Tibial artery (tissue), 4 donors: ENCODE measurements at regions not wholly inside any gene's neighbourhood (a gene's known extent, or its start where the extent isn't known, plus 50 kb on each side); places are given as distances from the start of the nearest gene placed in this dataset.

Experiments used
- DNase-seq, 2 donors: peaks; one replicate each; pipeline ENCODE4 v3.0.0-alpha.2; 2019
- H3K27ac ChIP-seq, 2 donors: fragments of 200-600 bp; sonication (generic) in 1 of 2; 1 replicate in 1 of 2; 2 replicates in 1 of 2; pipeline ENCODE4 v1.5.1; 2018 to 2019; ENCODE audit warnings: mild to moderate bottlenecking in 1 of 2
- H3K27me3 ChIP-seq, 2 donors: fragments of 200-600 bp; sonication (generic) in 1 of 2; one replicate each; pipeline versions ENCODE4 v1.5.1 to v1.6.0; 2016 to 2019
- H3K36me3 ChIP-seq, 3 donors: fragments of 200-600 bp; sonication (generic) in 2 of 3; one replicate each; pipeline ENCODE4 v1.5.1; 2016 to 2019; ENCODE audit warnings: mild to moderate bottlenecking in 2 of 3
- H3K4me1 ChIP-seq, 4 donors: fragments of 200-600 bp; sonication (generic) in 2 of 4; 1 replicate in 3 of 4; 2 replicates in 1 of 4; pipeline ENCODE4 v1.5.1; 2016 to 2019
- H3K4me3 ChIP-seq, 2 donors: fragments of 200-600 bp; sonication (generic) in 1 of 2; 1 replicate in 1 of 2; 2 replicates in 1 of 2; pipeline ENCODE4 v1.5.1; 2018 to 2019; ENCODE audit warnings: mild to moderate bottlenecking in 2 of 2
- H3K9me3 ChIP-seq, 3 donors: fragments of 200-600 bp; sonication (generic) in 1 of 3; one replicate each; pipeline ENCODE4 v1.5.1; 2016 to 2019
- CTCF ChIP-seq, 2 experiments: fragments of 200-600 bp in 1 of 2; fragments of 450-650 bp in 1 of 2; IDR thresholded peaks; one replicate each; pipeline ENCODE4 v1.5.1; 2017 to 2019; ENCODE audit warnings: antibody characterized with exemption in 2 of 2, mild to moderate bottlenecking in 1 of 2, moderate library complexity in 1 of 2
- intact Hi-C: fragments of 100-400 bp; cut with DNase I; formaldehyde crosslinking; loops from one replicate; pipeline ENCODE4 v1.15.0; 2023; ENCODE audit warnings: low total_unique reads

- Histone ChIP-seq H3K4me3 (no peak overlapping the region), H3K36me3 (no peaks in the 10 kb centered on the region), H3K9me3 (no peaks in the 10 kb centered on the region), H3K27ac (no peak overlapping the region), H3K4me1 (peaks cover 0 to 15% (median 2%) of the 10 kb centered on the region in 4 donors), H3K27me3 (no peaks in the 10 kb centered on the region)
- no peak for TF ChIP-seq CTCF (IDR thresholded peaks at IDR 0.05)
- no peak for DNase-seq
- intact Hi-C loops = no loop called here
Observed at GRCh38 chr2:180927030-180927686, 53.2 kb upstream of the UBE2E3 start.

GRCh38 chr2:180925700-180926099 lies 54.7 kb upstream of the UBE2E3 start:
- H3K4me3 ChIP-seq = no peak overlapping the region
- no peaks in the 10 kb centered on the region for H3K9me3 ChIP-seq
- intact Hi-C loops = no loop called here
- TF ChIP-seq CTCF (IDR thresholded peaks at IDR 0.05) = no peak
- DNase-seq = no peak
- no peaks in the 10 kb centered on the region for H3K27me3 ChIP-seq
- H3K27ac ChIP-seq = no peak overlapping the region
- peaks cover 0 to 15% (median 2%) of the 10 kb centered on the region in 4 donors for H3K4me1 ChIP-seq
- no peaks in the 10 kb centered on the region for H3K36me3 ChIP-seq

GRCh38 chr2:180924063-180924462 lies 56.3 kb upstream of the UBE2E3 start:
- Histone ChIP-seq H3K27ac (no peak overlapping the region), H3K9me3 (no peaks in the 10 kb centered on the region), H3K4me1 (peaks cover 0 to 15% (median 2%) of the 10 kb centered on the region in 4 donors), H3K27me3 (no peaks in the 10 kb centered on the region), H3K4me3 (no peak overlapping the region), H3K36me3 (no peaks in the 10 kb centered on the region)
- DNase-seq = no peak
- intact Hi-C loops = no loop called here
- no peak for TF ChIP-seq CTCF (IDR thresholded peaks at IDR 0.05)

- no peaks in the 10 kb centered on the region for H3K27me3 ChIP-seq
- H3K4me3 ChIP-seq = no peak overlapping the region
- no peaks in the 10 kb centered on the region for H3K36me3 ChIP-seq
- H3K4me1 ChIP-seq = no peaks in the 10 kb centered on the region
- H3K9me3 ChIP-seq = no peaks in the 10 kb centered on the region
- intact Hi-C loops = no loop called here
- TF ChIP-seq CTCF (IDR thresholded peaks at IDR 0.05) = no peak
- no peak overlapping the region for H3K27ac ChIP-seq
- no peak for DNase-seq
Observed at GRCh38 chr2:180910831-180911665, 69.4 kb upstream of the UBE2E3 start.

GRCh38 chr2:180907731-180908130 lies 72.7 kb upstream of the UBE2E3 start:
- Histone ChIP-seq H3K4me3 (no peak overlapping the region), H3K36me3 (no peaks in the 10 kb centered on the region), H3K27me3 (no peaks in the 10 kb centered on the region), H3K4me1 (no peaks in the 10 kb centered on the region), H3K9me3 (no peaks in the 10 kb centered on the region), H3K27ac (no peak overlapping the region)
- no peak for DNase-seq
- intact Hi-C loops = no loop called here
- no peak for TF ChIP-seq CTCF (IDR thresholded peaks at IDR 0.05)
